ENCODE measurements at regions not wholly inside any gene's neighbourhood (a gene's known extent, or its start where the extent isn't known, plus 50 kb on each side); places are given as distances from the start of the nearest gene placed in this dataset.
"Not testable (repeated sequence)": the region's sequence is repeated elsewhere in the genome, so short reads cannot be mapped to it uniquely, and the experiment has no call there.

DNA sequence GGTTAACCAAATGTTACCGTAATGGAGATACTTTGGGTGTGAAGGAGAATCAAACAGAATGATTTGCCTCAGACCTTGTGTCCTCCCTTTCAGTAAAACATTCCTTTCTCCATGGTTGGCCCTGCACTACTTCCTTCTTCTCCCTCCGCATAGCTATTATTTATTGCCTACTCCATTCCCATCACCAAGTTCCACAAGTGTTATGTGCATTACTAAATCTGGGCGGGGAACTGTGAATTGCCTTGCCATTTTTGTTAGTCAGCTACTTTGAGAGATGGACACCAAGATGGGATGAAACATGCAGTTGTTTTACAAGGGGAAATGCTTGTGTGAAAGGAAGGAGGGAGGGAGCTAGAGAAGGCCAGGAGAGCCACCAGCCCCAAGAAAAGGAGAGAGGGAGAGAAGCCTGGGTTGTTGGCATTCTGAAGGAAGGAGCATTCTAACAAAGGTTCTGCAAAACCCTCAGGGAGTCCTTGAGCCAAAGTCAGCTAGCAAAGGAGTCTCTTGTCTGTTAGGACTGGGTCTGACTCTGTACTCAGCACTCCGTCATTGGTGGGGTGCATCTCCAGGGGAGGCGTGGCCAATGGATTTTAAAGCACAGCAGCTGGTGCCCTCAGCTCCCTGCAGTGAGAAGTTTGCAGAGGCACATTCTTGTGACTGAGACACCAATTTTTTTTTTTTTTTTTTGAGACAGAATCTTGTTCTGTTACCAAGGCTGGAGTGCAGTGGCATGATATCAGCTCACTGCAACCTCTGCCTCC is 83.6 kb upstream of the CHD6 start:
- DNase-seq, result no peak
- in situ Hi-C loops (cut with HindIII; ENCODE audit: low pct_ligation_motif_present, low pct_unique_long_range_greater_than_20kb, low sequenced_read_pairs), result no loop called here

DNA sequence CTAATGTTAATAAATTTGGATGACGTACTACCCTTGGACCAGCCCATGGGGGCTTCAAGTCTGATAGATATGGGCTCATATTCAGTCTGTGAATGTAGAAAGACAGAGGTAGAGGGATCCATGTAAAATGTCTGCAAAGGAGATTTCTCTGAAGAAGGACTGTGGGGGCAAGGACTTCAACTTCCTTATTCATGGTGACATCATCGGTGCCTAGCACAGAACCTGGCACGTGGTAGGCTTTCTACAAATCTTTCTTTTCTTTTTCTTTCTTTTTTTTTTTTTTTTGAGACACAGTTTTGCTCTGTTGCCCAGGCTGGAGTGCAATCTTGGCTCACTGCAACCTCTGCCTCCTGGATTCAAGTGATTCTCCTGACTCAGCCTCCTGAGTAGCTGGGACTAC is 81.5 kb upstream of the CHD6 start:
- DNase-seq; in situ Hi-C loops (cut with HindIII; ENCODE audit: low pct_ligation_motif_present, low pct_unique_long_range_greater_than_20kb, low sequenced_read_pairs): not testable (repeated sequence)

DNA sequence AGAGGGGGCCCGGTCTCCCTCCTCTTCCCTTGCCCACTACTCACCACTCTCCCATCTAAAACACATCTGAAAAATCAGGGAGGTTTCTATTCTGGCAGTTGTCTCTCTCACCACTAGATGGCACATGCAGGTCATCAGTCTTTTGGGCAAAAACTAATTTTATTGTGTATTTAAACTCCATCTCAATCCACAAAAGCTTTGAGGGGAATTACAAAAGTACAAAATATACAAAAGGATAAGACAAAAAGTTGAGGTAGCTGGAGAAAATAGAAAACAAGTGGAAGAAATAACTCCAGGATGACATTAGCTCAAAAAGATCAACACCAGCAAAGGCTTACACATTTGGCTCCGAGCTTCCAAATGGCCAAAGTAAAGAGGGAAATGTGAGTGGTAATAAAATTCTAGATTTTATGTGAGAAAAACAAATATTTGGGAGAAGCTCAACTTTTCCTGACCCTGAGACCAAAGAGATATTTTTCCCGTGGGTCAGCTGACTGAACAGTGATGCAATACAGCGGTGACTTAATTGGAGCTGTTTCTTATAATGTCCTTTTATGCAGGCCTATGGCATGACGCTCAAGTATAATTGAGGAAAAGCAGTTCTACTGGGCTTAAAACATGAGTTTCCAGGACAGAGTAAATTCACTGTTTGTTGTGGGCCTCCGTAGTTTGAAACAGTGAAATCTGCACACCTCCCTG is 79.8 kb upstream of the CHD6 start:
- DNase-seq, result peak; percentile 34
- in situ Hi-C loops (cut with HindIII; ENCODE audit: low pct_ligation_motif_present, low pct_unique_long_range_greater_than_20kb, low sequenced_read_pairs), result no loop called here

DNA sequence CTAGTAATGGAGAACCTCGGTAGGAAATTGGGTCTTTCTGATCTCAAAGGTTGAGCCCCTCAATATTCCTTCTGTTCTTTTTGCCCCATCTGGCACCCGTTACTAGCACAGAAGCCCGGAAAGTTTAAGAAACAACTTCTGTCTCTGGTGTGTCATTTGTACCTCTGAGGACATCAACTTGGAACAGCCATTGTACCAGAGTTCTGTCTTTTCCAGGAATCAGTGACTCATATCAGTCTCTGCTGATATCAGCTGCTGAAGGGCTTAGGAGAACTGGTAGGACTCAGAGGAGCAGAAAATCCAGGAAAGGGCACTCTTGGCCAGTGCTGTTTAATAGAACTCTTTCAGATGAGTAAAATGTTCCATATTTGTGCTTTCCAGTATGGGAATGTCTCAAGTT is 78.3 kb upstream of the CHD6 start:
- no peak for DNase-seq
- in situ Hi-C loops (cut with HindIII; ENCODE audit: low pct_ligation_motif_present, low pct_unique_long_range_greater_than_20kb, low sequenced_read_pairs), result no loop called here

DNA sequence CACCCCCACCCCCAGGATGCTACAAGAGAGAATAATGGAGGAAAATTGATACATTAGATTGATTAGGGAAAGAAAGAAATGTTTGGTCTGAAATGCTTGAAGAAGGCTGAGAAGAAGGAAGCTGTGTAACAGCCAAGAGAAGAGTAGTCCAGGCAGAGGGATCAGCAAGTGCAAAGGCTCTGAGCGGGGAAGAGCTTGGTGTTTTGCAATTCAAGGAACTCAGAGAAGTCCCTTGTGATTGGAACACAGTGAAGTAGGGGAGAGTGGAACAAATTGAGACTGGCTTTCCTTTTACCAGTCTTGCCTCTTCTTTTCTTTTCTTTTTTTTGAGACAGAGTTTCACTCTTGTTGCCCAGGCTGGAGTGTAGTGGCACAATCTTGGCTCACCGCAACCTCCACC is 76.6 kb upstream of the CHD6 start:
- DNase-seq, result no peak
- in situ Hi-C loops (cut with HindIII; ENCODE audit: low pct_ligation_motif_present, low pct_unique_long_range_greater_than_20kb, low sequenced_read_pairs), result no loop called here

DNA sequence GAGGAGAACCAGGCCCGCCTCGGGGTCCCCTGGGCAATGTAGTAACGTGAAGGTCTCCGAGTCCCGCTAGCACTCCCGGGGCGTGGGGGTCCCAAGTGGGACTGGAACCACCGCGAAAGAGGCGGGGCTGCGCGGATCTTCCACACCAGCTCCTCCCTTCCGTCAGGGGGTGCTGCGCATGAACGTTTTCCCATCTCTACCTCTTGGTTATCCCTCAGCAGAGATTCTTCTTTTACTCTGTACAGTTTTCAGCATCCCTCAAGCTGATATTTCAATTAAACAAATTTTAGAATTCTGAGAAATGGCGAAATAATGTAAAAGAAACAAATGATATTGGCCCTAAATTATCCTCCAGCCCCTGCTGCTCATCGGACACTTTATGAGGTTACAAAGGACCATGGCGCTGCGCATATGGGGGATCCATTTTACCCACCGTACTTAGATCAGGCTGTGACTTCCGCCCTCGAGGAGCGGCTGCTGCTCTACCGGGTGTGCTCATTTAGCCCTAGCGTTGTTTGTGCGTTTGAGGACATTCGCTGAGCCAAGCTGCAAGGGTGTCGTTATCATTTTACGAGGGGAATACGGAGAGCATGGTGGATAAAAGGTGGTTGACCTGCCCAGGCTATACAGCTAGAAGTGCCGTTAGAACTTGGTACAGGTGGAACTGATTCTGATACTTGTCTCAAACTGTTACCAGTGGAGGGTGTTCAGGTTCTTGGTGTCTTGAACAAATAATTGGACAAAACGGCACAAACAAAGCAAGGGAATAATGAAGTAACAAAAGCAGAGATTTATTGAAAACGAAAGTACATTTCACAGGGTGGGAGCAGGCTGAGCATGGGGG is 75.2 kb upstream of the CHD6 start:
- in situ Hi-C loops (cut with HindIII; ENCODE audit: low pct_ligation_motif_present, low pct_unique_long_range_greater_than_20kb, low sequenced_read_pairs), result no loop called here
- DNase-seq, result peak; percentile 83

DNA sequence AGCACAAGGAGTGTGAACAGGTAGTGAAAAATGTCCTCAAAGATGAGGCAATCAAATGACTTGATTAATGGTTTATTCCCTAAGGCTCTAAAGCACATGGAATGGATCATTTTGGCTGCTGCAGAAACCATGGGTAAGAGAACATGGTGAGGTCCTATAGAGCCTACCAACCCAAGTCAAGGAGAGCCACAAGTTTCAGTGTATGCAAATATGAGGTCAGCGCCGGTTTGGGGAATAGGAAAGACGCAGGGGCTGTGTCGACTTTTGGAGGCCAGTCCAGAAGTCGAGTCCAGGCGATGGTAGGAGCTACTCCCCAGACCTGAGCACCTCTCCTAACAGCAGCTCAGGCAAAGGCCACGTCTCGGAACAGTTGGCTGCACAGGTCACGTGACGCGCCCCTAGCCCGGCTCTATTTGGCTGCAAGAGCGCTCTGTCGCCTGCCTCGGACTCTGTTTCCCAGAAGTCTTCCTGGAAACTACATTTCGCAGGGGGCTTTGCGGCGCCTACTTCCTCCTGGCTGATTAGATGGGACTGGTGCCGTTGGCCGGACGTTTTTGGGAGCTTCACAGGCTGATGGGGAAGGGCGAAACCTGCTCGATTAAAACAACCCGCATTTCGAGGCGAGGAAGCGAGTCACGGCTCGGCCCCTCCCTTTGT is 74.4 kb upstream of the CHD6 start:
- DNase-seq, result peak; percentile 33
- in situ Hi-C loops (cut with HindIII; ENCODE audit: low pct_ligation_motif_present, low pct_unique_long_range_greater_than_20kb, low sequenced_read_pairs), result no loop called here

DNA sequence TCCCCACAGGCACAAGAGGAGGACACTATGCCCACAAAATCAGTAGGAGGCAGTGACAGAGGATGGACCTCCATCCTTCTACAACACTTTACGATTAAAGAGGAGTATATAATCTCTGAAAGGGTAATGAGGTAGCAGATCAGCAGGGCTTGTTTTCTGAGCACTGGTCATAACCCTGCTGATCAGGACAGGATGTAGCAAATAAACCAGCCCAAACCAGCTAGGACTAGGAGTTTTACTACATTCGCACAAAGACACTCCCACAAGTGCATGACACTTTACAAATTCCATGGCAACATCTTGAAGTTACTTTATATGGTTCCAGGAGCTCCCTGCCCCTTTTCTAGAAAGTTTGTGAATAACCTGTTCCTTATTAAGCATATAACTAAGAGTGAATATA is 73.3 kb upstream of the CHD6 start:
- DNase-seq, result no peak
- in situ Hi-C loops (cut with HindIII; ENCODE audit: low pct_ligation_motif_present, low pct_unique_long_range_greater_than_20kb, low sequenced_read_pairs), result no loop called here

DNA sequence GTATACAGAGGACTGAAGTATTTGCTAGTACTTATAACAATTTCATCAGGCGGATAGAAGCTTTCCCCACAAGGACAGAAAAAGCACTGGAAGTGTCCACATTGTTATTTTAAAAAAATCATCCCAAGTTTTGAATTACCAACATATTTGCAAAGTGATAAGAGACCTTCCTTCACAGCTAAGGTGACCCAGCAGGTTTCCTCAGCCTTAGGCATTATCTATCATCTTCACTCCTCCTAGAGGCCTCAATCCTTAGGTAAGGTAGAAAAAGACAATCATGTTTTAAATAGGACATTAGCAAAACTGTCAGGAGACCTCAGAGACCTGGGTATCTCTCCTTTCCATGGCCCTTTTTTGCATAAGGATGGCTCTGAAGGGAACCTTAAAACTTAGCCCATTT is 72.5 kb upstream of the CHD6 start:
- in situ Hi-C loops (cut with HindIII; ENCODE audit: low pct_ligation_motif_present, low pct_unique_long_range_greater_than_20kb, low sequenced_read_pairs), result no loop called here
- no peak for DNase-seq

DNA sequence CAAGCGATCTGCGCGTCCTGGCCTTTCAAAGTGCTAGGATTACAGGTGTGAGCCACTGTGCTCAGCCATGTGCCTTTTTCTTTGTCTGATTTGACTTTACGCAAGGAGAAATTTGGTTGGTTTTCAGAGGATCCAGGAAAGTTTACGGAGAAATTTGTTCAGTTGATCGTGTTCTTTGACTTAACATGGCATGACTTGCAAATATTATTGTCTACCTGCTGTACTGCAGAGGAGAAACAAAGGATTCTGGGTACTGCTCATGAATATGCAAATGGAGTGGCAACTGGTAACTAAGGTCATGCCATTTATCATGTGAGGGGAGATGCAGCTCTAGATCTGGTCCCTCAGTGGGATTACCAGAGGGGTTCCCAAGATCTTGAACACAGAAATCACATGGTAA is 68.8 kb upstream of the CHD6 start:
- DNase-seq, result no peak
- in situ Hi-C loops (cut with HindIII; ENCODE audit: low pct_ligation_motif_present, low pct_unique_long_range_greater_than_20kb, low sequenced_read_pairs), result no loop called here

DNA sequence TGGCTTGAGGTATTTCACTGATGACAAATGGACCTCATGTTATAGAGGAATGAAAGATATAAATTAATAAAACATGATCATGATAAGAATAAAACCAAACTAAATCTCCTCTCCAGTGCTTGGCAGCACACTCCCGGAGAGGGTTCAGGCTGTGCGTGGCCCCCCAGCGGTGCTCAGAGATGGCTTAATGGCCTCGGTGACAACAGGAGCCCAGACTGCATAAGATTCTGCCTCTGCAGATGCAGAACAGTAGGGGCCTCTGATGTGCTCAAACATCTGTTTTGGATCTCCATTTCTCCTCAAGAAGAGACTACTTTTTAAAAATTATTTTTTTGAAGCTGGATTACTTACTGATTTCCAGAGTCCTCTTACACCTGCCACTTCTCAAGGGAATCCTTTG is 67.0 kb upstream of the CHD6 start:
- in situ Hi-C loops (cut with HindIII; ENCODE audit: low pct_ligation_motif_present, low pct_unique_long_range_greater_than_20kb, low sequenced_read_pairs); DNase-seq: not testable (repeated sequence)

DNA sequence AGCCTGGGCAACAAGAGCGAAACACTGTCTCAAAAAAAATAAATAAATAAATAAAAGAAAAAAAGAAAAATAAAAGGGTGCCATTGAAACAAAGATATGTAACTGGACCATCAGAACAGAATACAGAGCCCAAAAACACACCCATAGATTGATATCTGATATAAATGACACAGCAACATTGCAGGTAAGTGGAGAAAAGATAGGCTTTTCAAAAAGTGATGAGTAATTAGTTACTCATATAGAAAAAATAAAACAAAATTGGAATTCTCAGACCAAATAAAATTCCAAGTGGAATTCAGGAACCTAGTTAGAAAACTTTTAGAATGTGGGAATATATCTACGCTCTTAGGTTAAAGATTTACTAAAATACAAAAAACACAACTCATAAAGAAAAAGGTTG is 60.6 kb upstream of the CHD6 start:
- DNase-seq, result no peak
- in situ Hi-C loops (cut with HindIII; ENCODE audit: low pct_ligation_motif_present, low pct_unique_long_range_greater_than_20kb, low sequenced_read_pairs), result no loop called here

DNA sequence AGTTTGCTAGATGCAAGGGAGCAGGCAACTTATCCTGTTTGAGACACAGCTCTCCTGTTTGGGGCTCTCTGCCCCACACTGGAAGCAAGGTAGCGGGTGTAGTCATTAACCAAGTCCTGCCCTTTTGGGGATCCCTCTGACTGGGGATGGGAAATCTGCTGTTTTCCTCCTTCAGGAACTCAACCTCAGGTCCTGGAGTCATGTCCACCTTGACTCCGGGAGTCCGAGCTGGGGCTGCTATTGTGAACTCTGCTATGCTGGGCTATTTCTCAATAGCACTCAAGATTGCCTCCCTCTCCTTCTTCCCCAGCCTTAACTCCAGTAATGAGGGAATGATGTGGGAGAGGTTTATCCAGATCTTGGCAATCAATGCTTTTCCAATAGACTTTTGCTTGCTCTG is 54.1 kb upstream of the CHD6 start:
- in situ Hi-C loops (cut with HindIII; ENCODE audit: low pct_ligation_motif_present, low pct_unique_long_range_greater_than_20kb, low sequenced_read_pairs), result no loop called here
- no peak for DNase-seq

DNA sequence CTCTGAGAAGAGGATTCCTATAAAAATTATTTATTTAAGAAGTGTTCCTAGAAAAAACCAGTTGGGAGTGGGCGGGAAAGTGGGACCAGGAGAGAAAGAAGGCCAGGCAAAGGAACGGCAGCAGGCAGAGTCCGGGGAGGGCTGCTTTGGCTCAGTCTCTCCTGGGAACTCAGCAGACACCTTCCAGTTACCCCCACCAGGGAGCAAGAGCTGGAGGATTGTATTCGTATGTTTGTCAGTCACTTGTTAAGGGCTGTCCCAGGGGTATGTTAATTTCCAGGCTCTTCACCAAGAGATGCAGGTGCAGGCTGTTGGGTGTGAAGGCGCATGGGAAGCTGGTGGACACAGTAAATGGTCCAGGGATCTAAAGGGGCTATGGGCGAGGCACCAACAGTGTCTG is 53.0 kb upstream of the CHD6 start:
- DNase-seq, result no peak
- in situ Hi-C loops (cut with HindIII; ENCODE audit: low pct_ligation_motif_present, low pct_unique_long_range_greater_than_20kb, low sequenced_read_pairs), result no loop called here

DNA sequence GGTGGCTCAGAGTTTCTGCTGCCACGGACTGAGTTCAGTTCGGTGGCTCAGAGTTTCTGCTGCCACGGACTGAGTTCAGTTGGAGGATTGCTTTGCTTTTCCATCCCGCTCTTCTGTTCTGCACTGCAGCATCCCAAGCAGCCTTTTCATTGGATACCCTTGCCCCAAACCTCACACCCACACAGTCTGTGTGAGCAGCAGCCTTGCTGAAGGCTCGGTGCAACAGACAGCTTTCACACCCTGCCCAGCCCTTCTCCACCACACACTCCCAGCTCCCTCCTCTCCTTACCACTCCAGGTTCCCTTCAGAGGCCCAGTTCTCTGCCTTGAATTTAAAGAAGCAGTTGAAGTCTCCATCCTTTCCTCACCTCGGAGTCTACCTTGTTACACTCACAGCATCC is 52.5 kb upstream of the CHD6 start:
- in situ Hi-C loops (cut with HindIII; ENCODE audit: low pct_ligation_motif_present, low pct_unique_long_range_greater_than_20kb, low sequenced_read_pairs), result no loop called here
- no peak for DNase-seq

DNA sequence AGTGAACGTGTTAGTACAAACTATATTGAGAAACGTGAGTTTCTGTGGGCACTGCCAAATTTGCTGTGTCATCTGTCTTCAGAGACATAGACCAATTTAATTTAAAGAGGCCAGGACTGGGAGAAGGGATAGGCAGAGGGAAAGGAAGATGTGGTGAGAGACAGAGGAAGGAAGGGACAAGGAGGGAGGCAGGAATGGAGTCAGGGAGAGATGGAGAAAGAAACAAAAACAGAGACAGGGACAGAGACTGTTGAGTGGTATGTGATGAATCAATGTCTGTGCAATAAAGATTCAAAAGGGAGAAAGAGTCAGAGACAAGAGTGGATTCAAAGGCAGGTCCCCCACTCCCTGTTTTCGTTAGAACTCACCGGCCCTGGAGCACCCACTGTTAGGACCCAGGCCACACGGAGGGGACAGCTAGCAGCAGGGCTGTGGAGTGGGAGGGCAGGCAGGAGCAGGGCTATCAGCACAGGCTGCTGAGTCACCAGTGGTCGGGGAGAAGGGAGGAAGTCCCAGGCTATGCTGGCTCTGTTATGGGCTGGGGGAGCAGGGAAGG is 51.6 kb upstream of the CHD6 start:
- peak; percentile 12 for DNase-seq
- in situ Hi-C loops (cut with HindIII; ENCODE audit: low pct_ligation_motif_present, low pct_unique_long_range_greater_than_20kb, low sequenced_read_pairs), result no loop called here

DNA sequence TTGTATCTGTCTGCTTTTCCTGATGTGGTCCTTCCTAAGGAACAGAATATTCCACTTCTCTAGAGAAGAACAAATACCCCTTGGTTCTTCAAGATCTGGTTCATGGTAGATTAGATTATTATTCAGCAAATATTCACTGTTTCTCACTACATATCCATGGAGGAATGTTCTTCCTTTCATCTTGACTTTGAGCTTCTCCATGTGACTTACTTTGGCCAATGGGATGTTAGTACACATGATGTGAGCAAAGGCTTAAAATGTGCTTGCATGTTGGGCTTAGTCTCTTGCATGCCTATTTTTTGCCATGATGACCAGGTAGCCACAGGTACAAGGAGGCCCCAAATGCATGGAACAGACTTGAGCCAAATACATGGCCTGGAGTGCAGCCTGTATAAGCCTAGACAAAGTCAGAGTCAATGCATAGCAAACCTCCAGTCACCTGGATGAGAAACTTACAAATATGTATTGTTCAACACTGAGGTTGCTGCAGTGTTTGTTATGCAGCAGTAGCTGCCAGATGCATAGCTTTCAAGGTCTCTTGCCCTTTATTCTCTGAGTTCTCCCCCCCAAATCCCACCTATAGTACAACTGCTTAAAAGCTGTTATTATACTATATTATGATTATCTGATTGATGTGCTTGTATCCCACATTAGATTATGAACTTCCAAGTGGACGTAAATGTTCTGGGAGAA is 50.0 kb upstream of the CHD6 start:
- no peak for DNase-seq
- in situ Hi-C loops (cut with HindIII; ENCODE audit: low pct_ligation_motif_present, low pct_unique_long_range_greater_than_20kb, low sequenced_read_pairs), result no loop called here

Data from ACHN (cell line).